Bronchial epithelial cell (primary cell): ENCODE measurements at regions not wholly inside any gene's neighbourhood (a gene's known extent, or its start where the extent isn't known, plus 50 kb on each side); places are given as distances from the start of the nearest gene placed in this dataset.

Source experiments
- DNase-seq: peaks from one replicate; pipeline ENCODE4 v3.0.0-alpha.2; 2010; ENCODE audit warnings: low read depth
- FAIRE-seq: peaks from 2 replicates; lab custom pipeline; 2011; peaks lifted over from hg19 to GRCh38; lab: Jason Lieb, UNC
- H3K27me3 ChIP-seq: 2 replicates; pipeline ENCODE4 v1.5.1; 2011; ENCODE audit warnings: low read length; ENCODE audit not compliant: control insufficient read depth, insufficient read depth
- H3K36me3 ChIP-seq: 2 replicates; pipeline ENCODE4 v1.5.1; 2011; ENCODE audit warnings: low read length; ENCODE audit not compliant: control insufficient read depth, insufficient read depth
- H3K4me3 ChIP-seq: 2 replicates; pipeline ENCODE4 v1.5.1; 2011; ENCODE audit warnings: mild to moderate bottlenecking, low read depth, low read length, control low read depth
- TF ChIP-seq, protein P1 (sequence below): IDR thresholded peaks from 2 replicates; pipeline ENCODE4 v1.5.1; 2011; ENCODE audit warnings: mild to moderate bottlenecking, moderate library complexity, low read length, control low read depth, inconsistent platforms; ENCODE audit not compliant: insufficient read depth, severe bottlenecking

DNA sequence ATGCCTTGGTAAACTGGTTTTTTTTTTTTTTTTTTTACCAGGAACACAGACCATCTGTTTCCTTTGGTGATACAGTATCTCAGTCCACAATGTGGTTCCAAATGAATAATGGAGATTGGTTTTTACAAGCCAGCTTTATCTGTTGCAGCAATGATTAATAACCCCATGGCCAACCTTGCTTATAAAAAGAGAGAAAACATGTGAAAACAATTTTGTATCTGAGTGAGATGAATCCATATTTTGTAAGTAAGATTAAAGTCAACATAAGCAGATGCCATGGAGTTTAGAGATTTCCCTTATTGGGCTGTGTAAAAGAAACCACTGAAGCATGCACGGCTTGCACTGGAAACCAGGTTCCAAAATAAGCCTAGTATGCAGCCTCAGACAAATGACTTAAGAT lies 108.6 kb upstream of the CNTNAP5 start:
- DNase-seq: no peak
- no peaks in the 10 kb centered on the region for H3K36me3 ChIP-seq
- no peak overlapping the region for H3K4me3 ChIP-seq
- H3K27me3 ChIP-seq: no peaks in the 10 kb centered on the region
- FAIRE-seq: no peak
- TF ChIP-seq, protein P1, sequence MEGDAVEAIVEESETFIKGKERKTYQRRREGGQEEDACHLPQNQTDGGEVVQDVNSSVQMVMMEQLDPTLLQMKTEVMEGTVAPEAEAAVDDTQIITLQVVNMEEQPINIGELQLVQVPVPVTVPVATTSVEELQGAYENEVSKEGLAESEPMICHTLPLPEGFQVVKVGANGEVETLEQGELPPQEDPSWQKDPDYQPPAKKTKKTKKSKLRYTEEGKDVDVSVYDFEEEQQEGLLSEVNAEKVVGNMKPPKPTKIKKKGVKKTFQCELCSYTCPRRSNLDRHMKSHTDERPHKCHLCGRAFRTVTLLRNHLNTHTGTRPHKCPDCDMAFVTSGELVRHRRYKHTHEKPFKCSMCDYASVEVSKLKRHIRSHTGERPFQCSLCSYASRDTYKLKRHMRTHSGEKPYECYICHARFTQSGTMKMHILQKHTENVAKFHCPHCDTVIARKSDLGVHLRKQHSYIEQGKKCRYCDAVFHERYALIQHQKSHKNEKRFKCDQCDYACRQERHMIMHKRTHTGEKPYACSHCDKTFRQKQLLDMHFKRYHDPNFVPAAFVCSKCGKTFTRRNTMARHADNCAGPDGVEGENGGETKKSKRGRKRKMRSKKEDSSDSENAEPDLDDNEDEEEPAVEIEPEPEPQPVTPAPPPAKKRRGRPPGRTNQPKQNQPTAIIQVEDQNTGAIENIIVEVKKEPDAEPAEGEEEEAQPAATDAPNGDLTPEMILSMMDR: no peak

DNA sequence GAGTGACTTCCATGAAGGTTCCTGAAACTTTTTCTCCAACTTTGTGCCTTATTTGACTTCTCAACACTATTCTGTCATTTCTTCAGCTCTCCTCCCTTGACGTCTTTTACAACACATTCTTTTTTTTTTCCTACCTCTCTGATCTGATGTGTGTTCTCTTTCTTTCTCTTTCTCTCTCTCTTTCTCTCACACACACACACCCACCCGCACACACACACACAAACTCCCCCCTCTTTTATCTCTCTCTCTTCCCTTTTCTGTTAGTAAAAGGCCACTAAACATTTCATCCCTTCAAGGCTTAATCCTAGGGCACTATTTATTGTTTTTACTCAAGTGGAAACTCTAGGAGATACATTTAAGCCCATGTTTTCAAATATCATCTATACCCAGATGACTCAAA lies 107.8 kb upstream of the CNTNAP5 start:
- Histone ChIP-seq H3K36me3 (no peaks in the 10 kb centered on the region), H3K4me3 (no peak overlapping the region), H3K27me3 (no peaks in the 10 kb centered on the region)
- FAIRE-seq: no peak
- DNase-seq: no peak
- TF ChIP-seq, protein P1: no peak

DNA sequence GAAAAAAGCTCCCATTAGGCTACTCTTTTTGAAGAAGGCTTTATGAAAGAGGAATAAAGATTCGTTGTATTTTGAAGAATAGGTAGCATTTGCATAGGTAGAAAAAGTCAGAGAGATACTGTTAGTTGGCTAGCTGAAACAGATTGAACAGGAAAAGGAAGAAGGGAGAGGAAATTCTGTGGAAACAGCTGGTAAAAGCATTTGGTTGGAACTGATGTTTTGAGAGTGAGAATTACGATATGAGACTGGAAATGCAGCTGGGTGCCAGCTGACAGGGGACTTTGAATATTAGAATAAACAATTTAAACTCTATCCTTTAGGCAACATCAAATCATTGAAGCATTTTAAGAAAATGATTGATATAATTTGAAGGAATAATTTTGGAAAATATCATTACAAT lies 96.7 kb upstream of the CNTNAP5 start:
- Histone ChIP-seq H3K27me3 (no peaks in the 10 kb centered on the region), H3K4me3 (no peak overlapping the region), H3K36me3 (no peaks in the 10 kb centered on the region)
- no peak for DNase-seq
- FAIRE-seq: no peak
- TF ChIP-seq, protein P1: no peak

DNA sequence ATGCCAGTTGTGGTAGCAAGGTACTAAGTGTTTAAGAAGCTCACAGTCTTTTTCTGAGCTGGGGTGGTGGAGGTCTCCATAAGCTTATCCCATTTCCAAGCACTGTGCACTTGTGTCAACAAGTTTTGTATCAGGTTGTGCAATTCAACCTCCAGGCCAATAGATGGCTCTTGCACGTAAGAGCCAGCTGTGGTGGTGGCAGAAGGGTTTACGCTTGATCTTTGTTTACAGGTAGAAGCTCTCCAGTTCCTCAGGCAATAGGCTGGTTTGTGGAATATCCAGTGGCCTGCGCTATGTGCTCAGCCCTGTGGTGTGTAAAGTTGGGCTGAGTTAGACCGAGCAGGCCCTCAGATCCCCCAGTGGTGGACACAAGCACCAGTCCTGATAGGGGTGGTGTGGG lies 89.7 kb upstream of the CNTNAP5 start:
- TF ChIP-seq, protein P1: no peak
- DNase-seq (no peak), FAIRE-seq (no peak)
- no peaks in the 10 kb centered on the region for H3K36me3 ChIP-seq
- H3K27me3 ChIP-seq: no peaks in the 10 kb centered on the region
- H3K4me3 ChIP-seq: no peak overlapping the region

DNA sequence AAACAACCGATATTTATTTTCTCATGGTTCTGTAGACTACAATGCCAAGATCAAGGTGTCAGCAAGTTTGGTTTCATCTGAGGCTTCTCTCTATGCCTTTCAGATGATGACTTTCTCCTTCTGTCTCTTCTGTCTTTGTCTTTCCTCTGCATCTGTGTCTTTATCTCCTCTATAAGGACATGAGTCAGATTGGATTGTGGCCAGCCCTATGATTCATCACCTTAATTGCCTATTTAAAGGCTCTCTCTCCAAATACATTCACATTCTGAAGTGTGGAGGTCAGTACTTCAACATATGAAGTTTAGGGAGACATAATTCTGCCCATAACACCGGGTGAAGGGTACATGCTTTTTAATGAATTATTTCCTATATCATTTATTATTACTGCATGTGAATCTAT lies 71.2 kb upstream of the CNTNAP5 start:
- no peaks in the 10 kb centered on the region for H3K36me3 ChIP-seq
- no peaks in the 10 kb centered on the region for H3K27me3 ChIP-seq
- no peak overlapping the region for H3K4me3 ChIP-seq
- FAIRE-seq (no peak), DNase-seq (peak; percentile 76)
- TF ChIP-seq, protein P1: no peak

DNA sequence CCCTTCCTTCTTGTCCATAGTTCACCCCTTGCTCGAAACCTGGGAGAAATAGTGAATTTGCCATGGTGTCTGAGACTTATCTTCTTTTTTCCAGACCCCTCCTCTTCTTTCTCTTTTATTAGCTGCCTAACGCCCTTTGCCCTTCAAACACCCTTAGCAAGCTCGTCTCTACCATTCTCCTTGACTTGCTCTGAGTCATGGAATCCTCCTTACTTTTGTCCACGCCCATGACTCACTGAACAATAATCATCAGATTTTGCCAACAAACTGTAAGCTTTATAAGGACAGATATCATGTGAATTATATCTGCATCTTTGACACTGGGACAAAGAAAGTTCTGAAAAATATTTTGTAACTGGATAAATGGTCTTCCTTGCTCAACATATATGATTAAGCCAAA lies 67.1 kb upstream of the CNTNAP5 start:
- no peaks in the 10 kb centered on the region for H3K27me3 ChIP-seq
- FAIRE-seq (no peak), DNase-seq (peak; percentile 26)
- H3K36me3 ChIP-seq: no peaks in the 10 kb centered on the region
- TF ChIP-seq, protein P1: no peak
- H3K4me3 ChIP-seq: no peak overlapping the region
